Stimulated activated CD8-positive, alpha-beta memory T cell treated with anti-CD3 and anti-CD28 coated beads, Interleukin-4, amount 100 ng/mL, for 24 hours (primary cell): ENCODE measurements at regions not wholly inside any gene's neighbourhood (a gene's known extent, or its start where the extent isn't known, plus 50 kb on each side); places are given as distances from the start of the nearest gene placed in this dataset.

Experiments
- DNase-seq: peaks from one replicate; pipeline ENCODE4 v3.0.0-alpha.2; 2020; ENCODE audit warnings: low read depth

DNA sequence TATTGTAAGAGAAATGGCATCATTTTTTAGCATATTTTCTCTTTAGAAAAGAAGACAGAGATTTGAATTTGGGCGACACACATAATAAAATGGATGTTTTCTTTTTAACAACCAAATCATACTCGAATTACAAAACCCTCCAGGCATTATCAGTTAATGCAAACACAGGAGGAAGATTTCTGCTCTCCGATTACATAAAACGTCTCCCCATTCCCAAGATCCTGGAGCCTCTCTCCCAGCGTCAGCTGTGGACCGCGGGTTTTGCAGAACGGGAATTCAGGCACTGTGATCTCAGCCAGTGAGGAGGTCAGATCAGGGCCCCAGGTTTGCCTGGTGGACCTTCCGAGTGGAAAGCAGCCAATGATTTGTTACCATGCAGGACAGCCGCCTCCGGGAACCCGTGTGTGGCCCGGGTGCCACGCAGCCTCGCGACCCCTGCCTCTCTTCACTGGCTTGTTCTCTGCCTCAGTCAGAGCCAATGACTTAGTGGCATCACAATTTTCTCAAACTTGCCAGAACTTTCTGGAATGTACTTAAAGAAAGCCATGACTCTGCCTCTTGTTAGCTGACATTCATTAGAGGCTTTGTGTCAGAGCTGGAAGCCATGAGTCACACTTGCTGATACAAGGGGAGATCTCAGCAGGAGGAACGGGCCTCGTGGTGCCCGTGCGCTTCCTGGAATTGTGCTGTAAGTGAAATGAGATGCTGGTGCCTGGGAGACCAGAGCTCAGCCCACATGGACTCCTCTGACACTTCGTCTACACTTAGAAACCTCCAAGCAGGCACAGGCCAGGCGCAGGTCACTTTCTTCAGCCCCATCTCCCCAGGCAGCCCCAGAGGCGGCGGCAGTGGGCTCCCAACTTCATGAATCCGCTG lies 246.1 kb downstream of the KLF6 start:
- DNase-seq, result no peak

- no peak for DNase-seq
Observed at GRCh38 chr10:3538291-3538655, 246.7 kb downstream of the KLF6 start.

DNA sequence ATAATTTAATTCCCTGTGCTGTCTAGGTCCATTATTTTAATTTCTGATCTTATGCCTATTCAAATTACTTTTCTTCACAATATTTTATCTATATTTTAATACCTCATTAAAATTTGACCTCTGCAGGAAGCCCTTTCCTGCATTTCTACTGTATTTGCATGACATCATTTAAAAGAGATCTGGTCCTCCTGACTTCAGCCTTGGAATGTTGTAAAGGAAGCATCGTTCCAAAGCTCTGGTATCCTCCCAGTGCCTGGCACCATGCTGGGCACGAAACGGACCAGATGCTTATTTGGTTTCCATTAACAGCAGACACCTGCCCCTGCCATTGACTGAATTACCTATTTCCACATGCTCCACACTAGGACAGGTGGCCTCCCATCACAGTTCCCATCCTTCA lies 247.5 kb downstream of the KLF6 start:
- DNase-seq, result no peak

DNA sequence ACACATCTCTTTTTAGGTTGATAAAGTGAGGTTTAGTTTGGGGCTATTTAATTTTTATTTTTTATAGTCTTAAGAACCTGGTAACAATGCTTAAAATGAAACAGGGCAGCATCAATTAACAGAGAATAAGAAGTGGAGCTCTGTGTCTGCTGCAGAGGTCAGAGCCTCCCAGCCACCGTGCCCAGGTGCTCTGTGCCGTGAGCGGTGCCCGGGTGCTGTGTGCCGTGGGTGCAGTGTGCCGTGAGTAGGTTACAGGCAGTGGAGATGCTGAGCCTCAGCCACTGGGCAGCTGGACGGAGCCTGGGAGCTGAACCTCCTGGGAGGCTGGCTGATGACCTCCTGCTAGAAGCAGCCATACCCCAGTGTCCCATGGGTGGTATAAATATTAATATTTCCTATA lies 250.0 kb downstream of the KLF6 start:
- DNase-seq, result no peak

GRCh38 chr10:3534433-3534832 lies 250.6 kb downstream of the KLF6 start:
- no peak for DNase-seq

DNA sequence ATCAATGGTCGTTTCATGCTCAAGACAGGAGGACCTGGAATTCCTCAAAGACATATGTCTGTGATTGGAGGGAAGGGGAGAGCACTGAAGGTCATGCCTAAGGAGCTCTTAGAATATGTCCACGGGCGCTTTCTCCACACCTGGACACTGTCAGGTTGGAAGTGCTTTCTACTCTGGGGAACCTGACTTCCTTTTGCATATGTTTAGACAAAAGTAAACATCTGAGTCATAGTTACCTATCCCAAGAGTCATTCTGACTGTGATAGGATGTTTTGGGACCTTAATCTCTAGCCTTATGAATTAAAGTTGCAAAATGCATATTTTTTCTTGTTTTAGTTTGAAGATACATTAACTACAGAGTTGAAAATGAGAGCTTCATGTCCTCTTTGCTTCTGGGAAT lies 251.7 kb downstream of the KLF6 start:
- DNase-seq, result no peak

DNA sequence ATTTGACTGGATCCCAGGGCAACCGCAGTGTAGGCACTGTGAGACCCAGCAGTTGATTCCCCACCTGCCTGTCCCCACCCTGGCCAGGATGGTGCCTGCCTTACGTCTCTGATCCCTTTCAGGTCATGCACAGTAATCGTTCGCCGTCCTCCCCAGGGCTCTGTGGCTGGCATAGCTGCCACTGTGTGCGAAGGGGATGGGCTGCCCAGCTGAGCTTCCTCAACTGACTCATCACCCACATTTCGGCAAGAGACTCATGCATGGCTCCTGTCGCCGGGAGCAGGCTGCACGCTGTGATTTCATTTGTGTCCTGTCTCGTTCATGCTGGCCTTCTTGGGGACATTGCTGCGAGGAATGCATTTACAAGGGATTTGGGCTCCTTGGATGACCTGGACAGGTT lies 252.4 kb downstream of the KLF6 start:
- DNase-seq, result no peak

DNA sequence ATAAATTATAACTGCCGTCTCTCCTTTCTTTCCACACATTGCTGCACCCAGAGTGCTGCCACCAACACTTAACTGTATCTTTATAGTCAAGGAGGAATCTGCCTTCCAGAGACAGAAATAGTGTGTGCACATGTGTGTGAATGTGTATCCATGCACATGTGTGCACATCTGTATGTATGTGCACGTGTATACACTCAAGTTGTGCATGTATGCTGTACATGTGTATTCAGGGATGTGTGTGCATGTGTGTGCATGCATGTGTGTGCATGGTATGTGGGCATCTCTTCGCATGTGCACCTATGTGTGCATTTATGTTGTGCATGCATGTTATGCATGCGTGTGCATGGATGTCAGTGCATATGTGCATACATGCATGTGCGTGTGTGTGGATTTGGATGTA lies 253.3 kb downstream of the KLF6 start:
- DNase-seq, result no peak

GRCh38 chr10:3530783-3531645 lies 254.0 kb downstream of the KLF6 start:
- no peak for DNase-seq

- DNase-seq, result no peak
Observed at GRCh38 chr10:3530346-3530745, 254.7 kb downstream of the KLF6 start.

GRCh38 chr10:3529691-3530090 lies 255.3 kb downstream of the KLF6 start:
- DNase-seq, result no peak

- no peak for DNase-seq
Observed at GRCh38 chr10:3528823-3529403, 256.1 kb downstream of the KLF6 start.

DNA sequence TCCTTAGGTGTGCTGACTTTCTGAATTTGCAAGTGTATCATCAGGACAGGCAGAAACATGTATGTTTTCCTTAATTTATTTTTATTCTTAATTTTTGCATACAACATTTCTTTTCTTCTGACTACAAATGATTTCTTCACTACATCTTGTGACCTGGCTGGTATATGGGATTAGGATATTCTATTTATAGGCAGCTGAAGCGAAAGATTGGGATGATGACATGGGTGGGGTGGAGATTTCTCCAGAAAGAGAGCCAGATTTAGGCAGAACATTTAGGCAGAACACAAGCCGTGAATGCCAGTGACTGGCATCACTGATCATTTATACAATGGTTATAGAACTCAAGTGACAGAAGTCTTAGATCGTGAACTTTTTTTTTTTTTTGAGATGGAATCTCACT lies 256.7 kb downstream of the KLF6 start:
- no peak for DNase-seq

GRCh38 chr10:3527869-3528268 lies 257.1 kb downstream of the KLF6 start:
- no peak for DNase-seq

DNA sequence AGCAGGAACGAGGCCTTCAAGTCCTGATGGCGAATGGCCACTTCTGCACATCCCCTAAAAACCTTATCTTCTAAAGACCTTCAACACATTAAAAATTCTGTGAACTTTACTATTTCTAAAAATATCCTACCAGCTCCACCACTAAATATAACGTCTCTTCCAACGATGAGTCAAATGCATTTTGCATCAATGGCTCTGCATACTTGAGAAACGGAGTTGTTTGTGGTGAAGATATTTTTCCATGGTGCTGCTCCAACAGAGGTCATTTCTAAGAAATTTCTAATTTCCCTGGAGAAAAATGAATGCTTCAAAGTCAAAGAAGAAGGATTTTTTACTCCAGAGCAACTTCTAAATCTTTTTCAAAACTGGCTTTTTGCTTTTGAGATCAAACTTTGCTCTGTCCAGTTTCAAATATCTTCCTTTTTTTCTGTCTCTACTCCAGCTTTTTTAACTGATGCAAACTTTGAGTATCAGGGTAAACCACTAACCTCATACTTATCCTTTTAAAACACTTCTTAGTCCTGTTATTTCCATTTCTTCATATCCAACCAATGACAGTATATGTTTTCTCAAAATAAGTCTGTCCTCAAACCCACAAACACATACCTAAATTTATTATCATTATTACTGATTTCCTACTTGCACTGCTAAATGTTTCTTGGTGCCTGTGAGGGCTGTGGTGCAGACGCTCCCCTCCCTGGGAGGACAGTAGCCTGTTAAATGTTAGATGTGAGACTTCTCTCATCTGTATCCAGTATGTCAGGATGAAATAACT lies 258.1 kb downstream of the KLF6 start:
- DNase-seq, result no peak

GRCh38 chr10:3525832-3526449 lies 259.1 kb downstream of the KLF6 start:
- no peak for DNase-seq

DNA sequence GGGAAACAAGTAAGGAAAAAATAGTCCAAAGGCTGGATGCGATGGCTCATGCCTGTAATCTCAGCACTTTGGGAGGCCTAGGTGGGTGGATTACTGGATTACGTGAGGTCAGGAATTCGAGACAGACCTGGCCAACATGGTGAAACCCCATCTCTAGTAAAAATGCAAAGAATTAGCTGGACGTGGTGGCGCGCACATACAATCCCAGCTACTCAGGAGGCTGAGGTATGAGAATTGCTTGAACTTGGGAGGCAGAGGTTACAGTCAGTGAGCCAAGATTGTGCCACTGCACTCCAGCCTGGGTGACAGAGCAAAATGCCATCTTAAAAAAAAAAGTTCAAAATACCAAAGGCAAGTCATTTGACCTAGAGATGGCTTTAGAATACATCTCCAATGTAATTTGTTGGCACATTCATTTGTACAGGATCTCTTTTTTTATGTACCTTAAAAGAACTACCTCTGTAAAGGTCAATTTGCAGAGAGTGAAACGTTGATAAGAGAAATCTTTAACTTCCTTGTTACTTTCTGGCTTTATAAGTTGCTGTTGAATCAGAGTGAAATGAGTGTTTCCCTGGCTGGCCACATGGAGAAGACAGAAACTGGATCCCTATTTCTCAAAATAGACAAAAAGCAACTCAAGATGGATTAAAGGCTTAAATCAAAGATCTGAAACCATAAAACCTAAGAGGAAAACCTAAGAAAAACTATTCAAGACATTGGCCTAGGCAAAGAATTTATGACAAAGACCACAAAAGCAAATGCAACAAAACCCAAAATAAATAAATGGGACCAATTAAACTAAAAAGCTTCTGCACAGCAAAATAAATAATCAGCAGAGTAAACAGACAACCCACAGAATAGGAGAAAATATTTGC lies 260.7 kb downstream of the KLF6 start:
- DNase-seq, result no peak

DNA sequence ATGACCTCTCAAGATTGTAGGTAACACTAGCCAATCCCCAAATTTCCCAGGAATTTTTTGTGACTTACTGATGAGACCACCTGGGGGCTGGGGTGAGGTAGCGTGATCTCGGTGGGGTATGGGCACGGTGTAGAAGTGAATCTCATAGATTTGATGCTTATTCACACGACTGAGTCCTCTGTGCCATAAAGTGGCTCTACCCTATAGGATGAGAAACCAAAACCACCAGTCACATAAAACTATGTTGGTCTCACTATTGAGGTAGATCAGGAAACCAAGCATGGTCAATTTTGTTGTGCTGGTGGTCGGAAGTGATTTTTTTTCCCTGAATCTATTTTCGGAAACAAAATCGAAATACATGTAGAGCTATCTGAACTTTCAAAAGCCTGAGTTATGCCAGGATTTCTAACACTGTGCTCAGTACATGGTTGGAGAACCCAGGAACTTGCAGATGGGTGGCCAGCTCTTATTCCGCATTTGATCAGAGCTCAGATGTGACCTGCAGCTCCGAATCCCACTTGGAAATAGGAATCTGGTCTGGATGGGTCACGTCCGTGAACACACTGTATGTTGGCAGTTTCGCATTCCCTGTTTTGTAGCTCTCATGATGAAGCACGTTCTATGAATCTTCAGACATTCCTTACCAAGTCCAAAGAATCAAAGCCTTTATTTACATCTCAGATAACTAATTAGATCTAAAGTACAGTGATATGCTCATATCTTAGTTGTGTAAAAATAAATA lies 261.5 kb downstream of the KLF6 start:
- DNase-seq, result no peak

DNA sequence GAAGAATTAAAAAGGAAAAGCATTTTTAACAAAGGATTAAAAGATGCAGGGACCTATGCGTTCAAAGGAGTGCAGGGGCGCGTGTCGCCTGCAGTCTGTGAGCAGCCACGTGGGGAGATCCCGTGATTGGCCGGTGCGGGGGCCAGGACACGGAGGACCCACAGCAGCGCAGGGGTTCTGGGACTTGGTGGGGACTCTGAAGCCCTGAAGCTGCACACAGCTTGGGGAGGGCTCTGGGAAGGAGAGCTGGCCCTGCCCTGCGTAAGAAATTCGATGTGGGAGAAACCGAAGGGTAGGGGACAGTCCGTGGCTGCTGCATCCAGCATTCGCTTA lies 268.1 kb downstream of the KLF6 start:
- no peak for DNase-seq
